T follicular helper cell (primary cell): ENCODE measurements at regions not wholly inside any gene's neighbourhood (a gene's known extent, or its start where the extent isn't known, plus 50 kb on each side); places are given as distances from the start of the nearest gene placed in this dataset.
"Not testable (repeated sequence)": the region's sequence is repeated elsewhere in the genome, so short reads cannot be mapped to it uniquely, and the experiment has no call there.

Experiments
- DNase-seq: peaks from one replicate; pipeline ENCODE4 v3.0.0-alpha.2; 2020; ENCODE audit warnings: low read depth

DNA sequence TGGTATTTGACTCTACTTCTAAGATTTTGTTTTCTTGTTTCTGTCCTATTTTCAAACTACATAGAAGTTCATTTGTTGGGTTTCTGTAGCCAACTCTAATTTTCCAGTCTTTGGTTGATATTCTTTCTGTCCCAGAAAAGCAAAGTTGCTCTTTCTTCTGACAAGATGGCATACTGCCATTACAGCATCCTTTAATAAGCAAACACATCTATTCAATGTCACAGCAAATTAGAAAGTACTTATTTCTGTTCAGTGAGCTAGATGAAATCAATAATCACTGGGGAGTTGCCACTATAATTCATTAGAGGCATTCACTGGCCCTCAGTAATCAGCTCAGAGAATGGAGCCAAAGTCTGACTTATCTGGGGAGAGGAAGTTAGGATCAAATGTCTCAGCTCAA, 1258.0 kb upstream of the IGFBP7 start:
- no peak for DNase-seq

GRCh38 chr4:58360354-58361133, 1250.4 kb upstream of the IGFBP7 start:
- no peak for DNase-seq

GRCh38 chr4:58359590-58359989, 1249.4 kb upstream of the IGFBP7 start:
- no peak for DNase-seq

- DNase-seq, result no peak
Measured at GRCh38 chr4:58357947-58358346, 1247.8 kb upstream of the IGFBP7 start.

DNA sequence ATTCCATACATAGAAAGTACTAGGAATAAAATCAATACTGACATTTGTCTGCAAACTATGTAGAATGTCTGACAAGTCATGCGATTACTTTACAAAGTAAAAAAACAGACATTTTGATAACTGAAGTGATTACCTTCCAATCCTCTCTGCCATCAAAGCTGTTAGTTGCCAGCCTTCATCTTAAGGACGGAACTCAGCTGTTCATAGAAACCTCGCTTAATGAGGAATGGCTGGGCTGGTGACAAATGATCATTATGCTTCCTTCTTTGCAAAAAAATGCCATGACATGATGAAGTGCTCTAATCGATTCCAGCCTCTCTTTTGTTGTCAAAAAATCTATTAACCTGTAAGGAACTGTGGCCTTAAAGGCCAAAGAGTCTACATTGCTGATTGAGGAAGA, 1214.9 kb upstream of the IGFBP7 start:
- DNase-seq, result no peak

- DNase-seq, result no peak
Measured at GRCh38 chr4:58313444-58313843, 1203.3 kb upstream of the IGFBP7 start.

- no peak for DNase-seq
Measured at GRCh38 chr4:58303456-58303855, 1193.3 kb upstream of the IGFBP7 start.

GRCh38 chr4:58301376-58301999, 1191.3 kb upstream of the IGFBP7 start:
- no peak for DNase-seq

DNA sequence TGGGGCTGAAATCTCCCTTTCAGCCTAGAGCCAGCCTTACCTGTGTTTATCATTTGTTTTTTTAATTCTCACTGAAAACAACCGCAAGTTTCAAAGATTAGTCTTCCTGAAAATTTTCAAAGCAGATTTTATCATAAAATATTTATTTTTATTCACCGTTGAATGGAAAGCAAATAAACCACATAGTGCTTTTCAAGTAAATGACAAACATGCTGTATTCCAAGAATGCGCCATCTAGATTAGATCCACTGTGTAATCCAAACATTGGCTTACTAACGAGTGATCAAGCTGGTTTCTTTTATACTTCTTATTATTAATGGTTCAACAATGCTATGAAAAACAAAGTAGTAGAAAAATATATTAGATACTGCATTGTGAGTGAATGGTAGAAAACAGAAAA, 1176.2 kb upstream of the IGFBP7 start:
- no peak for DNase-seq

DNA sequence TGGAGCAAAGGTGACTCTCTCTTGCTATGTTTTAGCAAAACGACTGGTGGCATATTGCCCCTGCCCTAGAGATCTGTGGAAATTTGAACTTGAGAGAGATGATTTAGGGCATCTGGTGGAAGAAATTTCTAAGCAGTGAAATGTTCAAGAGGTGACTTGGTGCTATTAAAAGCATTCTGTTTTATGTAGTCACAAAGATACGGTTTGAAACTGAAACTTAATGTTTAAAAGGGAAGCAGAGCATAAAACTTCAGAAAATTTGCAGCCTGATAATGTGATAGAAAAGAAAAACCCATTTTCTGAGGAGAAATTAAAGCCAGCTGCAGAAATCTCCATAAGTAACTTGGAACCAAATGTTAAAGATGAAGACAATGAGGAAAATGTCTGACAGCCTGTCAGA, 1170.7 kb upstream of the IGFBP7 start:
- DNase-seq, result not testable (repeated sequence)

DNA sequence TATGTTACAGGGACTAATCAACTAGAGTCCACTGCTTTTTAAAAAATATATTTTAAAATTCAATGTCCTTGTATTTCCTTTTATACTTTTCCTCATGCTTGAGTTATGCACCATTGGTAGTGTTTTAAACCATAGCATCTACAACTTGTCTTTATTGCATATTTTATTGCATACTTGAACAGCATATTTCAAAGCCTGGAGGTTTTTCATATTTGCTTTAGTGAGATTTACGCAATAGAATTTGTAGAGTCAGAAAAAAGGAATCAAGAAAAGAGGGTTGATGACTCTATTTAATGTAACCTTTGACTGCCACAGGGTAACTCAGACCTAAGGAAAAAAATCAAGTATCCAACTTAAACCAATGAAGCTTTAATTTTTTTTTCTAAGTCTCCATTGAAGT, 1165.7 kb upstream of the IGFBP7 start:
- DNase-seq, result no peak

DNA sequence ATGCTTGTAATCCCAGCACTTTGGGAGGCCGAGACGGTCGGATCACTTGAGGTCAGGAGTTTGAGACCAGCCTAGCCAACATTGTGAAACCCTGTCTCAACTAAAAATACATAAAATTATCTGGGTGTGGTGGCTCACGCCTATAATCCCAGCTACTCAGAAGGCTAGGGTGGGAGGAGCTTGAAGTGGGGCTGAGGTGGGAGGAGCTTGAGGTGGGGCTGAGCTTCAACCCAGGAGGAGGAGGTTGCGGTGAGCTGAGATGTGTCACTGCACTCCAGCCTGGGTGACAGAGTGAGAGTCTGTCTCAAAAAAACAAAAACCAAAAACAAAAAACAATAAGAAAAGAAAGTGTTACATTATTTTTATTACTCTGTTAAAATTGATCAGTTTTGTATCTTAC, 1164.4 kb upstream of the IGFBP7 start:
- no peak for DNase-seq

DNA sequence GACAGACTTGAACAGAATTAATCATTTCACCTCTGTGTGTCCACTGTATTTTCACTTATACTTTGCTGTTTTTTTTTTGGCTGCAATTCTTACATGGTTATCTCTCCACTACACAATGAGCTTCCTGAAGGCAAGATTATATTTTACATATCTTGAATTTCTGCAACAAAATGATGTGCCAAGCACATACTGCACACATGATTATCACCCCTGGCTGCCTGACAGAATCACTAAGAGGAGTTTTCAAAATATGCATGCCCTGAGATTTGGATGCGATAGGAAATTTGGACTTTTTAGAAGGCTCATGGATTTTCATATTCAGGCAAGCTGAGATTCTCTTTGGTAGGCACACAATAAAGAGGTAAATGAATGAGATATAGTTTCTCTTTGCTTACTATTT, 1162.1 kb upstream of the IGFBP7 start:
- no peak for DNase-seq

DNA sequence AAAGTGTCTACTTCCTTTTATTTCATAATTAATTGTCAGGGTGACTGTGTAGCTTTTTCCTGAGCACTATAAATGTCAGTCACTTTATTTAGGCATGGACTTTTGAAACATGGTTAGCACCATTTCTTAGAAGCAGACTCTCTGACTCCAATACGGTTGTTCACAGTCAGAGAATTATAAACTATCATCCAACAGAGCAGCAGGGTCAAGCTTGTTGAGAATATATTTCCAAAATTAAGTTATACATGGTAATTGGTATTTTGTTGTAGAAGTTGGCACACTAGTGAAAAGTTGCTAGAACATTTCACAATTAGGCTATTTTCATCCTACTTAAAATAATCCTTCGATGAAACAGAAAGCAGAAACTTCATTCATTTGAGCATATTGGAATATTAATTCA, 1155.5 kb upstream of the IGFBP7 start:
- DNase-seq, result no peak

DNA sequence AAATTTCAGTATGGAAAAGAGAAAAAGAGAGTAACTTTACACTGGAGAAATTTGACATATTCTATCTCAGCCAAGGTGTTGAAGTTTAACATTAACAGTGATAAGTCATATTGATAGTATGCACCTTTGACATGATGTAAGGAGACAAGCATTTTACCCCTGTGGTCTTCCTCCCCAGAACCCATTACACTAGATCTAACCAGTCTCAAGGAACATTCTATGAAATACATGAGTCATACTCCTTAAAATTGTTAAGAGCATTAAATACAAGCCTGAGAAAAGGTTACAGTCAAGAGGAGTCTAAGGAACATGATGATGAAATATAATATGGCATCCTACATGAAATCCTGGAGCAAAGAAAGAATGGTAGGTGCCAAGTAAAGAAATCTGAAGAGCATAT, 1151.3 kb upstream of the IGFBP7 start:
- DNase-seq, result no peak

- DNase-seq, result no peak
Measured at GRCh38 chr4:58254291-58254690, 1144.1 kb upstream of the IGFBP7 start.

GRCh38 chr4:58252656-58253055, 1142.5 kb upstream of the IGFBP7 start:
- DNase-seq, result no peak

GRCh38 chr4:58247792-58248191, 1137.6 kb upstream of the IGFBP7 start:
- DNase-seq, result no peak

DNA sequence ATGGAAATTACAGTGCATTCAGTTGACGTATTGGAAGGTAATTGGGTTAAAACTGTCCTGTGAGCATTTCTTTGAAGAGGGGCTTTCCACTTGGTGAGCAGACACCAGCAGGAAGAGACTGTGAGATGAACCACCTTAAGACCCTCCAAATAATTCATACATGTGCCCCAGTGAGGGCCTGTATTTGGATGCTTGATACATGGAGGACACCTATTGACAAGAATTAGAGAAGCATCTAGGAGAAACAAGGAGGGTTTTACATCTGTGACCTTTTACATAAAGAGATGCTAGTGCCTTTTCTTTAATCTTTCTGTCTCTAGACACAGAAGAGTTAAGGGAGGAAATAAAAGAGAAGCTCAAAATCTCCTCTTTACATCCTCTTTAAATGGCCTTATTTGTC, 1115.3 kb upstream of the IGFBP7 start:
- DNase-seq, result no peak

- DNase-seq, result no peak
Measured at GRCh38 chr4:58219179-58219578, 1109.0 kb upstream of the IGFBP7 start.

DNA sequence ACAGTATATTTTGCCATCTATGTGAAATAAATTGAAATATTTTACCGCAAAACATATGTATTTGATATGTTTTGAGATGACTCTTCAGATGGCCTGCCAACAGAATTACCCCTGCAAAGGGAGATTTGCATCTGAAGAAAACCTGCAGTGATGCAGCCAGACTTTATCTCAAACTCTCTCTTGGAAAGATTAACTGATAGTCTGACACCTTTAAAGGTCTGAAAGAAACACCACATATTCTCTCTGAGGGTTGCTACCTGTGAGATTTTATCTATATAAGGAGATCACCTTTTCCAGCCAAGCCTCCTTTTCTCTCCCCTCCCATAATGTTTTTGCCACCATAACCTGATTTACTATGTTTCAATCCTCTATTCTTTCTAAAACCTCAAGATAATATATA, 1106.3 kb upstream of the IGFBP7 start:
- DNase-seq, result no peak

DNA sequence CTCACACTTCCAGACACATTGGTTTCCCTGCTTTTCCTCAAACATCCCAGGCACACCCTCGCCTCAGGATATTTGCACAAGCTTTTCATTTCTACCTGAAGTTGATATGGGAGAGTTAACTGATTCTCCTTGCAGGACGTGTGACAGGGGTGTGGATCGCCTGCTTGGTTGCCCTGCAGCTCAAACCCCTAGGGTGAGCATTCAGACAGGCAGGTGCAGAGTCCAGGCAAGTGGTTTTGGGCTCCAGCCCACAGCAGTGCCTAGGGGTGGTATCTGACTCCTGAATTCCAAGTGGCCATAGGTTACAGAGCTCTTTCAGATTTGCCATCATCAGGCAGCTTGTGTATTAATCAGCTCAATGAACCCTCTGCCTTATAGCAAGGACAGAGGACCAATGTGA, 1104.2 kb upstream of the IGFBP7 start:
- DNase-seq, result no peak

DNA sequence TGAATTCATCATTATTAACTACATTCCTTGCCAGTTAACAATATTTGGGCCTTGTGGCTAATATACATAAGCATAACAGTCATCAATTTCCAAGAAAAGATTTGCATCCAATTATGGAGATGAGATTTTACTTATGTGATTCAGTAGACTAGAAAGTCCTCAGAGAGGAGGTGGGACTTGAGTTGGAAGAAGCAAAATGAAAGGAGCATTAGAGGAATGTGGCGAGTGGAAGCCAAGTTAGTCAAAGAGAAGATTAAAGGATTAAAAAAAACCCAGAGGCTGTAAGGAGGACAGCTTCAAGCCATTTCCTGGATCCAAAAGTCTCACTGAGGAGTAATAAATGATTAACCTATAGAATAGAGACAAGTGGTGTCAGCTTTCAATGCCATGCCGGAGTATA, 1099.4 kb upstream of the IGFBP7 start:
- no peak for DNase-seq

DNA sequence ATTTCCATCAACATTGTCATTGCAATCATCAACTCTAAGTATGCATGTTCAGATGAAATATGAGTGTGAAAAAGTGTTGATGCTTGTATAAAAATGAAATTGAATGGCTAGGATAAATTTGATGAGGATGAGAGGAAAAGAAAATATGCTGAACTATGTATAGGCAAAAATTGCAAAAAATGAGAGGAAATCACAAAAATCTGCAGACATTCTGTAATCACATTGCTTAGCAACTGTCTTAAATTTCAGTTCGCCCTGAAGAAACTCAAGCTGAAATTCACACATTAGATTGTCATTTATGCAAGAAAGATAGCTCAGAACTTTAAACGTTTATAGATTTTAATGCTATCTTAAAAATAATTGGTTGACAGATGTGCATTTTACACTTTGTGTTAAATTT, 1098.8 kb upstream of the IGFBP7 start:
- no peak for DNase-seq
